ENCODE measurements at regions not wholly inside any gene's neighbourhood (a gene's known extent, or its start where the extent isn't known, plus 50 kb on each side); places are given as distances from the start of the nearest gene placed in this dataset.
"Not testable (repeated sequence)": the region's sequence is repeated elsewhere in the genome, so short reads cannot be mapped to it uniquely, and the experiment has no call there.

GRCh38 chr1:29389533-29390041, 153.3 kb downstream of the PTPRU start:
- no peak for DNase-seq (ENCODE audit: low read depth)
- H3K4me3 ChIP-seq (ENCODE audit: low read depth, low read length) = no peak overlapping the region
- no peak for TF ChIP-seq CTCF (IDR thresholded peaks at IDR 0.05; ENCODE audit: low read depth, low read length, missing control alignments)

GRCh38 chr1:29388884-29389283, 152.6 kb downstream of the PTPRU start:
- DNase-seq (ENCODE audit: low read depth) = no peak
- no peak for TF ChIP-seq CTCF (IDR thresholded peaks at IDR 0.05; ENCODE audit: low read depth, low read length, missing control alignments)
- H3K4me3 ChIP-seq (ENCODE audit: low read depth, low read length) = no peak overlapping the region

- no peak overlapping the region for H3K4me3 ChIP-seq (ENCODE audit: low read depth, low read length)
- no peak for DNase-seq (ENCODE audit: low read depth)
- no peak for TF ChIP-seq CTCF (IDR thresholded peaks at IDR 0.05; ENCODE audit: low read depth, low read length, missing control alignments)
Observed at GRCh38 chr1:29388170-29388569, 151.8 kb downstream of the PTPRU start.

- TF ChIP-seq CTCF (IDR thresholded peaks at IDR 0.05; ENCODE audit: low read depth, low read length, missing control alignments) = no peak
- H3K4me3 ChIP-seq (ENCODE audit: low read depth, low read length) = no peak overlapping the region
- DNase-seq (ENCODE audit: low read depth) = no peak
Observed at GRCh38 chr1:29387210-29387609, 150.9 kb downstream of the PTPRU start.

- not testable (repeated sequence) for H3K4me3 ChIP-seq (ENCODE audit: low read depth, low read length); DNase-seq (ENCODE audit: low read depth)
Observed at GRCh38 chr1:29386453-29386852, 150.1 kb downstream of the PTPRU start.

GRCh38 chr1:29385966-29386365, 149.6 kb downstream of the PTPRU start:
- TF ChIP-seq CTCF (IDR thresholded peaks at IDR 0.05; ENCODE audit: low read depth, low read length, missing control alignments) = no peak
- no peak overlapping the region for H3K4me3 ChIP-seq (ENCODE audit: low read depth, low read length)
- no peak for DNase-seq (ENCODE audit: low read depth)

- no peak for DNase-seq (ENCODE audit: low read depth)
- H3K4me3 ChIP-seq (ENCODE audit: low read depth, low read length) = no peak overlapping the region
- TF ChIP-seq CTCF (IDR thresholded peaks at IDR 0.05; ENCODE audit: low read depth, low read length, missing control alignments) = no peak
Observed at GRCh38 chr1:29384496-29385015, 148.2 kb downstream of the PTPRU start.
